HG02938 (cell line): ENCODE measurements at regions not wholly inside any gene's neighbourhood (a gene's known extent, or its start where the extent isn't known, plus 50 kb on each side); places are given as distances from the start of the nearest gene placed in this dataset.
"Not testable (repeated sequence)": the region's sequence is repeated elsewhere in the genome, so short reads cannot be mapped to it uniquely, and the experiment has no call there.

Experiments
- ATAC-seq: cut with Tn5 transposase; IDR thresholded peaks from one replicate; pipeline ENCODE4 v1.9.1; 2021; ENCODE audit warnings: mild to moderate bottlenecking, moderate library complexity; ENCODE audit not compliant: unreplicated experiment

DNA sequence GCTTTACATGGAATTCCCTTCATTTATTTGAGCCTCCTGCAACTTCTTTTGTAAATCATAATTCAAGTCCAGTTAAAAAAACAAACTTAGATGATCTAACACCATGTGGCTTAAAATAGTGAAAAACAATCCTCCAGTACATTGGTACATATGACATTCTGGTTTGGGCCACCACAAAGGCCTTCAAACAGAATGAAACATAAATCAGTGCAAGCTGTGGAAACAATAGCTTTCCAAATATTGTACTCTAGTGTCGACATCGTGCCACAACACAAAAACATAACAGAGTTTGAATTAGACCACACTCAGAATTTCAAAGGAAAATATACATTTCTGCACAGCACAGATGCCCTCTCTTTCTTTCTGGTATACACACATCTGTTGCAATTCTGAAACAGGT lies 751.3 kb downstream of the SLC6A15 start:
- no peak for ATAC-seq

DNA sequence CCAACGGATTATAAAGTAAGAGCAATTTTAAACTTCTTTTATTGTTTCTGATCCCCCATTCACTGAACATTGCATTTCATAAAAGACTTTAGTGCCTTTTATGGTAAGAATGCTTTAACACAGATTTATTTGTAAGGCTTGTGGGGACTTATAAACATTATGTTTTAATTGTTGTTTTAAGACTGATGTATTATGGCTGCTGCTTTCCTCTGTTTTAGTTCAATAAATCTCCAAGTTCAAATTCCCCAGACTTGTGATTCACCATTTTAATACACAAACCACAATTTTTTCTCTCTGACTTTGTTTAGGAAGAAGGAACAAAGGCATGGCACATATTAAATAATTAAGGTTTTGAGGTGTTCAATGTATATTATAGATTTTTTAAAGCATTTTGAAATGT lies 753.3 kb downstream of the SLC6A15 start:
- no peak for ATAC-seq

- ATAC-seq, result no peak
Measured at GRCh38 chr12:84157170-84157569, 755.4 kb downstream of the SLC6A15 start.

DNA sequence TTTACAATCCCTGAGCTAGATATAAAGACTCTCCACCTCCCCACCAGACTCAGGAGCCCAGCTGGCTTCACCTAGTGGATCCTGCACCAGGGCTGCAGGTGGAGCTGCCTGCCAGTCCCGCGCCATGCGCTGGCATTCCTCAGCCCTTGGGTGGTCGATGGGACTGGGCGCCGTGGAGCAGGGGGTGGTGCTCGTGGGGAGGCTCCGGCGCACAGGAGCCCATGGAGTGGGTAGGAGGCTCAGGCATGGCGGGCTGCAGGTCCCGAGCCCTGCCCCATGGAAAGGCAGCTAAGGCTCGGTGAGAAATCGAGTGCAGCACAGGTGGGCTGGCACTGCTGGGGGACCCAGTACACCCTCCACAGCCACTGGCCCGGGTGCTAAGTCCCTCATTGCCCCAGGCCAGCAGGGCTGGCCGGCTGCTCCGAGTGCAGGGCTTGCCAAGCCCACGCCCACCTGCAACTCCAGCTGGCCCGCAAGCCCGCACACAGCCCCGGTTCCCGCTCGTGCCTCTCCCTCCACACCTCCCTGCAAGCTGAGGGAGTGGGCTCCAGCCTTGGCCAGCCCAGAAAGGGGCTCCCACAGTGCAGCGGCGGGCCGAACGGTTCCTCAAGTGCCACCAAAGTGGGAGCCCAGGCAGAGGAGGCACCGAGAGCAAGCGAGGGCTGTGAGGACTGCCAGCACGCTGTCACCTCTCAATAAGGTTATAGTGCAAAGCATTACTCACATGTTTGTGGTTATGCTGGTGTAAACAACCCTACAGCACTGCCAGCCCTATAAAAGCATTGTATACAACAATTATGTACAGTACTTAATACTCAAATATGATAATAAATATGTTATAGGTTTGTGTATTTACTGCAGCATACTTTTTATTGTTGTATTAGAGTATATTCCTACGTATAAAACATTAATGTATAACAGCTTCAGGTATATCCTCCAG lies 757.3 kb downstream of the SLC6A15 start:
- ATAC-seq, result not testable (repeated sequence)

- ATAC-seq, result not testable (repeated sequence)
Measured at GRCh38 chr12:84154439-84154990, 758.1 kb downstream of the SLC6A15 start.

- no peak for ATAC-seq
Measured at GRCh38 chr12:84150201-84150600, 762.4 kb downstream of the SLC6A15 start.

DNA sequence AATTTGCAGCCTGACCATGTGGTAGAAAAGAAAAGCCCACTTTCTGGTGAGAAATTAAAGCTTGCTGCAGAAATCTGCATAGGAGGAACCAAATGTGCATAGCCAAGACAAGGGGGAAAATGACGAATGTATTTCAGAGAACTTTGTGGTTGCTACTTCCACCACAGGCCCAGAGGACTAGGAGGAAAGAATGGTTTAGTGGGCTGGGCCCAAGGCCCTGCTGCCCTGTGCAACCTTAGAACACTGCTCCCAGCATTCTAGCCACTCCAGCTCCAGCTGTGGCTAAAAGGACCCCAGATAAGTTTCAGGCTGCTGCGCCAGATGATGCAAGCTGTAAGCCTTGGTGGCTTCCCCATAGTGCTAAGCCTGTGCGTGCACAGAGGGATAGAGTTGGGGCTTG lies 764.3 kb downstream of the SLC6A15 start:
- no peak for ATAC-seq

GRCh38 chr12:84136862-84137367 lies 775.7 kb downstream of the SLC6A15 start:
- no peak for ATAC-seq

GRCh38 chr12:84135586-84136279 lies 776.9 kb downstream of the SLC6A15 start:
- no peak for ATAC-seq

DNA sequence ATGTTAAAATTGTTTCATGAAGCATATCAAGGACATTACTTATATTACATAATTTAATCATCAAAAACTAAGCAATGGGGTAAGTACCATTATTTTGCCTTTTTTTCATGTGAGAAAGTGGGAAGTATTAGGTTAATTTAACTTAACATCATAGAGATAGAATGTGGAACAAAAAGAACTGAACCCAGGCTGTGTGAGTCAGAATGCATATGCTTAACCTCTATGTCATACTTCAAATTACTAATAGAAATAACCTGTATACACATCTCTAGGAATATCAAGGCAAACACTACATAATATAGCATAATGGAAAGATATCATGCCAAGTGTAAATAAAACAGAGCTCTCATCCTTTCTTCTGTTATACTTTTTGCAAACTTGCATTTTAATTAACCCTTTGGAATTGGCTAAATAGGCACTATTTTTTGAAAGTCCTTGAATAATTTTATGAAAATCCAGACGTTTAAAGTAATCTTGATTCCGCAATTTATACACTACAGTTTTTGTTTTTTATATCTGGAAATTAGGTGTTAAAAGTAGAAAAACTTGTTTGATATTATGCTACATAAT lies 777.7 kb downstream of the SLC6A15 start:
- ATAC-seq, result no peak

- ATAC-seq, result no peak
Measured at GRCh38 chr12:84131076-84131475, 781.5 kb downstream of the SLC6A15 start.

DNA sequence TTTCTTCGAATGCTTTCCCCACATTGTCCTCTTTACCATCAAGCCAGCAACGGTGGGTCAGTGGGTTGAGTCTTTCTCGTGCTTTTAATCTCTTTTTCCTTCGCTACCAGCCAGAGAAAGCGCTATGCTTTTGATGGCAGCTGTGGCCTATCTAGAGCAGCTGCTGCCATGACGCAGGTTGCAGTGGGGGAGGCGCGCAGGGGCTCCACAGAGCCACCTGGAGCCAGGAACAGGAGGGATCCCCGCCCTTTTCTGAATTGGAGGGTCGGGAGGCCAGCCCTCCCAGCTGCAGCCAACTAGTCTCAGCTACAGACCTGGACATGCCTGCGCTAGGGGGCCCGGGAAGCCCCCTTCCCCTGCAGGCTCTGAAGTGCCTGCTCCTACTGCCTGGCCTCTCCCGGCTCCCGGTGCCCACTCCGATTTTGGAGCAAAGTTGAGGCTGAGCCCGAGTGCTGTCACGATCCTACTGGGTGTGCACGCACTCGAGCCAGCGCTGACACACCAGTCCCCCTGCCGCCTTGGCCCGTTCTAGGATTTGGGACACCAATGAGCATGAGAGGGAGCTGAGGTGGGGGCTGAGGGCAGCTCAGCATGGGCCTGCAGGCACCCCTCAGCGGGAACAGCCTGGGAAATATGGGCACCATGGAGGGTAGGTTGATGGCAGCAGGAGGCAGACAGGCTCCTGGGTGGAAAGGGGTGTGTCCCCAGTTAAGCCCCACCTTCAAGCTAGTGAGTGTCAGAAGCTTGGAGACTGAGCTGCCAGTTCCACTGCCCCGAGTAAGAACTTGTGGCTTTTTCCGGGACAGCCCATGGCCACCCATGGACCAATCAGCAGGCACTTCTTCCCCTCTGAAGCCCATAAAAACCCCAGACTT lies 784.2 kb downstream of the SLC6A15 start:
- ATAC-seq, result no peak

DNA sequence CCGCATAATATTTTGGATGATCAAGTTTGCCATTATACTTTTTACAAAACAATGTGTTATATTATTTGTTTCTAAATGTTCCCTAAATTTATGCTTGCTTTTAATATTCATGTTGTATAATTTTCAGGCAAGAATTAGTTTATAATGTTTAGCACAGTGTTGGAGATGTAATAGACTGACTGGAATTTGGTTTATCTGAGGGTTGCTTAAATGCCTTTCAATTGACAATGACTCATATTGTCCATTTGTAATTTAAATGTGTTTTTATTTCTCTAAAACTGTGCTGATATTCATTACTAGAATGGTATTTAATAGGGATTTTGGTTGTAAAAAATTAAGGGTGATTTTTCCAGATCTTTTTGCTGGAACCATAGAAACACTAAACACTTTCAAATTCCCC lies 788.4 kb downstream of the SLC6A15 start:
- ATAC-seq, result no peak

GRCh38 chr12:84117190-84117589 lies 795.4 kb downstream of the SLC6A15 start:
- ATAC-seq, result no peak

- ATAC-seq, result no peak
Measured at GRCh38 chr12:84113666-84114065, 798.9 kb downstream of the SLC6A15 start.

- not testable (repeated sequence) for ATAC-seq
Measured at GRCh38 chr12:84103886-84104285, 808.7 kb downstream of the SLC6A15 start.

DNA sequence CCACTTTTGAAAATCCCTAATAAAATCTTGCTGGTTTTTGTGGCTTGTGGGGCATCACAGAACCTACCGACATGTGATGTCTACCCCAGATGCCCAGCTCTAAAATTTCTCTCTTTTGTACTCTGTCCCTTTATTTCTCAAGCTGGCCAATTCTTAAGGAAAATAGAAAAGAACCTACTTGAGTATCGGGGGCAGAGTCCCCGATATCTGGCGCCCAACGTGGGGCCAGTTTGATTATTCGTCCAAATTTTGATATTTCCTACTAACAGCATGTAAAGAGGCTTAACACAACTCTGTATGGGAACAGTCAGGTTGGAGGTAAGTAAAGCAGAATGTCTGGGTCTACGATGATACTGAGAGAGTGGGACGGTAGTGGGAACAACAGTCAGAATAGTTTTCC lies 810.6 kb downstream of the SLC6A15 start:
- ATAC-seq, result not testable (repeated sequence)

- ATAC-seq, result not testable (repeated sequence)
Measured at GRCh38 chr12:84099591-84099990, 813.0 kb downstream of the SLC6A15 start.

- ATAC-seq, result no peak
Measured at GRCh38 chr12:84091651-84092050, 820.9 kb downstream of the SLC6A15 start.

- ATAC-seq, result no peak
Measured at GRCh38 chr12:84089356-84089755, 823.2 kb downstream of the SLC6A15 start.
